Parathyroid adenoma (tissue), 2 donors: ENCODE measurements at regions not wholly inside any gene's neighbourhood (a gene's known extent, or its start where the extent isn't known, plus 50 kb on each side); places are given as distances from the start of the nearest gene placed in this dataset.

ENCODE experiments used
- H2AFZ ChIP-seq: fragments of 300-600 bp; sonication (generic); one replicate; pipeline ENCODE4 v1.7.0; 2017; ENCODE audit warnings: antibody characterized with exemption, mild to moderate bottlenecking
- H3K27ac ChIP-seq: fragments of 300-600 bp; sonication (generic); one replicate; pipeline ENCODE4 v1.7.0; 2017
- H3K27me3 ChIP-seq: fragments of 300-600 bp; sonication (generic); one replicate; pipeline ENCODE4 v1.7.0; 2017; ENCODE audit warnings: low read length; ENCODE audit not compliant: control insufficient read depth, insufficient read depth
- H3K36me3 ChIP-seq: fragments of 300-600 bp; sonication (generic); one replicate; pipeline ENCODE4 v1.7.0; 2017; ENCODE audit warnings: low read length; ENCODE audit not compliant: control insufficient read depth, insufficient read depth
- H3K4me1 ChIP-seq: fragments of 300-600 bp; sonication (generic); one replicate; pipeline ENCODE4 v1.7.0; 2017; ENCODE audit warnings: control low read depth
- H3K4me2 ChIP-seq: fragments of 300-600 bp; sonication (generic); one replicate; pipeline ENCODE4 v1.7.0; 2017; ENCODE audit warnings: low read length
- H3K4me3 ChIP-seq: fragments of 300-600 bp; sonication (generic); one replicate; pipeline ENCODE4 v1.7.0; 2017; ENCODE audit warnings: low read depth, low read length
- H3K79me2 ChIP-seq: fragments of 300-600 bp; sonication (generic); one replicate; pipeline ENCODE4 v1.7.0; 2017; ENCODE audit warnings: control low read depth
- H3K9ac ChIP-seq: fragments of 300-600 bp; sonication (generic); one replicate; pipeline ENCODE4 v1.7.0; 2017; ENCODE audit warnings: mild to moderate bottlenecking
- H3K9me3 ChIP-seq: fragments of 300-600 bp; sonication (generic); one replicate; pipeline ENCODE4 v1.7.0; 2017; ENCODE audit warnings: low read length; ENCODE audit not compliant: control insufficient read depth
- CTCF ChIP-seq: fragments of 300-600 bp; sonication (generic); IDR thresholded peaks from one replicate; pipeline ENCODE4 v1.7.0; 2017; ENCODE audit warnings: antibody characterized with exemption, mild to moderate bottlenecking
- donor health status: primary hyperparathyroidism.

- Histone ChIP-seq H3K27ac (no peak overlapping the region), H3K79me2 (no peaks in the 10 kb centered on the region), H3K27me3 (no peaks in the 10 kb centered on the region), H3K4me1 (no peaks in the 10 kb centered on the region), H3K4me2 (no peak overlapping the region), H2AFZ (no peak overlapping the region), H3K9ac (no peak overlapping the region), H3K9me3 (no peaks in the 10 kb centered on the region), H3K36me3 (no peaks in the 10 kb centered on the region), H3K4me3 (no peak overlapping the region)
- TF ChIP-seq CTCF, result no peak
Measured at GRCh38 chr5:71859515-71859914, 140.4 kb downstream of the CARTPT start.

DNA sequence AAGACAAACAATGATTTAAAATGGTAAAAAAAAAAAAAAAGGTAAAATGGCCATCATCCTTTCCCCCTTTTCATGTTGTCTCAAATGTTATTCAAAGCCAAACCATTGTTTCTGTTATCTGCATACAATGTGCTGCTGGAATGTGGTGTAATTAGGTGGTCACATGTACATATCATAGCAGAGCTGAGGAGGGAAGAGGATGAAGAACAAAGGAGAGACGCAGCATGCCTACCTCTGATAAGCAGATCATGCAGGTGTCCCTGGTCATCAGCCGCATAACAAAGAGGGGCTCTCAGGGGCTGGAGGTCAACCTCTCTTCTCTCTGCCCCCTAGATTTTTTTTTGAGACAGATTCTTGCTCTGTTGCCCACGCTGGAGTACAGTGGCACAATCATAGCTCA is 141.0 kb downstream of the CARTPT start:
- no peaks in the 10 kb centered on the region for H3K79me2 ChIP-seq
- TF ChIP-seq CTCF, result no peak

DNA sequence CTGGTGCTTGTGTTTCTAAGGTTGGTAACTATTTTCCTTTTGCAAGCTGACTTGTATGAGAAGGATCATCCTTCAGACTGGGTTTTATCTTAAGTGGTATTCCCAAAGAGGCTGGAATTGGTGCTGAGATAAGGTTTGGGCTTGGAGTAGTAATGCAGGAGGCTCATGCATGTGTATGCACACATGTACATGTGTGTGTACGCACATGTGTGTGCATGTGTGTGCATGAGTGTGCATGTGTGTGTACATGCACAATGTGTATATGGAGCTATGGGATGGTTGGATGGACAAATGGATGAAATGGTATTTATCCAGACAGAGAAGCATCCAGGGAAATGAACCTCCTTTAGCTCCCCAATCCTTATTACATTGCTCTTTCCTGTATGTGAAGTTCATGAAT is 142.6 kb downstream of the CARTPT start:
- Histone ChIP-seq H3K4me3 (no peak overlapping the region), H3K36me3 (no peaks in the 10 kb centered on the region), H3K9me3 (no peaks in the 10 kb centered on the region), H2AFZ (no peak overlapping the region), H3K79me2 (no peaks in the 10 kb centered on the region), H3K4me1 (no peaks in the 10 kb centered on the region), H3K27ac (no peak overlapping the region), H3K27me3 (no peaks in the 10 kb centered on the region), H3K9ac (no peak overlapping the region), H3K4me2 (no peak overlapping the region)
- no peak for TF ChIP-seq CTCF

More for the DNA sequence above, 141.0 kb downstream of the CARTPT start:
- H3K4me1 ChIP-seq, result no peaks in the 10 kb centered on the region
- no peaks in the 10 kb centered on the region for H3K36me3 ChIP-seq
- H3K27me3 ChIP-seq, result no peaks in the 10 kb centered on the region
- no peak overlapping the region for H3K4me3 ChIP-seq
- H2AFZ ChIP-seq, result no peak overlapping the region
- no peak overlapping the region for H3K9ac ChIP-seq
- no peak overlapping the region for H3K27ac ChIP-seq
- no peak overlapping the region for H3K4me2 ChIP-seq
- no peaks in the 10 kb centered on the region for H3K9me3 ChIP-seq

DNA sequence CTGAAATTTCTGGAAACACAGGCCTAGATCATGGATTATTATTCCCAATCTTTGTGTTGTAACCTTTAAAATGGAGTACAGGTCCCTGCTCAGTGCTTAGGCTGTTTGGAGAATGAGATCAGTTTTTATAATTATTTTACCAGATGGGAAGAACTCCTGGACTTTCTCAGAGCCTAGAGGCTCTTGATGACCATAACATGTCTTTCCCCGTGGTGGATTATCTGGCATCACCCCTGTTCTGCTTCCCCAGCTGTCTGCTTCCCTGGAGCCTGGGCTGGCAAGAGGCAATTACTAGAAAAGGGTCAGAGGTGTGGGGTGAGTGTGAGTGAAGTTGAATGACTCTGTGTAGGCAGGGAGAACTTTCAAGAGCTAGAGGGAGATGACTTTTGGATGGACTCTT is 143.0 kb downstream of the CARTPT start:
- no peaks in the 10 kb centered on the region for H3K9me3 ChIP-seq
- H3K27ac ChIP-seq, result no peak overlapping the region
- H3K9ac ChIP-seq, result no peak overlapping the region
- H3K36me3 ChIP-seq, result no peaks in the 10 kb centered on the region
- H3K4me1 ChIP-seq, result no peaks in the 10 kb centered on the region
- H3K79me2 ChIP-seq, result no peaks in the 10 kb centered on the region
- H3K4me2 ChIP-seq, result no peak overlapping the region
- no peak for TF ChIP-seq CTCF
- no peak overlapping the region for H3K4me3 ChIP-seq
- H3K27me3 ChIP-seq, result no peaks in the 10 kb centered on the region
- H2AFZ ChIP-seq, result no peak overlapping the region

DNA sequence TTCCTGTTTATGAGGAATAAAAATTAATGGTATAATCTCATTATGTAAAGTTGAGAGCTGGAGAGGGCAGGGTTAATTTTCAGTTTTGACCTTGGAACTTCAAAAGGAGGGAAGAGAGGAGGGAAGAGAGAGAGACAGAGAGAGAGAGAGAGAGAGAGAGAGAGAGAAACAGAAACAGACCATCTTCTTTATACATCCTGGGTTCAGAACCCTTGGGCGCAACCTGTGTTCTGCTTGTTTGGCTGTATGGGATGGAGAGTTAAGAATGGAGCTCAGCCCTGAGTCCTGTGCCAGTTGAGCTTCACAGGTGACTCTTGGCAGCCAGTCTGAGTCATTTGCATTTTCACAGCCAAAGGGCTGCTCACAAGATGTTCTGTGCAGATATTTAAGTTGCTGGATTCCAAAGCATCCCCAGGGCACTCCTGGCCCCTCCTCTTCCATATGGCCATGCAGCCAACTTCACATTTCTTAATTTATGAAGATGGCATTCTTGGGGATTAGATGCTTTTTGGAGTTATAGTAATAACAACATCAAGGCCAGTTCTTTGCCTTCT is 143.5 kb downstream of the CARTPT start:
- Histone ChIP-seq H3K4me3 (no peak overlapping the region), H3K4me2 (no peak overlapping the region), H3K79me2 (no peaks in the 10 kb centered on the region), H3K27ac (no peak overlapping the region), H2AFZ (no peak overlapping the region), H3K9ac (no peak overlapping the region), H3K36me3 (no peaks in the 10 kb centered on the region), H3K9me3 (no peaks in the 10 kb centered on the region), H3K4me1 (no peaks in the 10 kb centered on the region), H3K27me3 (no peaks in the 10 kb centered on the region)
- no peak for TF ChIP-seq CTCF
